Spleen (tissue), 11 donors: ENCODE measurements at regions not wholly inside any gene's neighbourhood (a gene's known extent, or its start where the extent isn't known, plus 50 kb on each side); places are given as distances from the start of the nearest gene placed in this dataset.

ENCODE experiments used
- DNase-seq: peaks from one replicate; pipeline ENCODE4 v3.0.0-alpha.2; 2020
- H3K27ac ChIP-seq, 8 donors: fragments of 200-600 bp; sonication (generic) in 7 of 8; 1 replicate in 4 of 8; 2 replicates in 4 of 8; pipeline versions ENCODE4 v1.5.0 to v1.8.0; 2016 to 2021; ENCODE audit warnings: inconsistent platforms in 4 of 8, mild to moderate bottlenecking in 4 of 8, moderate library complexity in 1 of 8
- H3K27me3 ChIP-seq, 7 donors: fragments of 200-600 bp; sonication (generic) in 6 of 7; replicated peaks in 1 of 7; 1 replicate in 4 of 7; 2 replicates in 3 of 7; pipeline versions ENCODE4 v1.5.0 to v1.8.0; 2016 to 2021; ENCODE audit warnings: inconsistent platforms in 3 of 7, mild to moderate bottlenecking in 1 of 7
- H3K36me3 ChIP-seq, 6 donors: fragments of 200-600 bp; sonication (generic) in 5 of 6; 1 replicate in 4 of 6; 2 replicates in 2 of 6; pipeline versions ENCODE4 v1.5.0 to v1.8.0; 2016 to 2021; ENCODE audit warnings: inconsistent platforms in 2 of 6
- H3K4me1 ChIP-seq, 6 donors: fragments of 200-600 bp; sonication (generic) in 5 of 6; 1 replicate in 3 of 6; 2 replicates in 3 of 6; pipeline versions ENCODE4 v1.5.0 to v1.8.0; 2016 to 2021; ENCODE audit warnings: inconsistent platforms in 3 of 6
- H3K4me3 ChIP-seq, 8 donors: fragments of 200-600 bp; sonication (generic) in 7 of 8; 1 replicate in 4 of 8; 2 replicates in 4 of 8; pipeline versions ENCODE4 v1.5.0 to v1.8.0; 2016 to 2021; ENCODE audit warnings: inconsistent platforms in 4 of 8, mild to moderate bottlenecking in 4 of 8, moderate library complexity in 2 of 8
- H3K9me3 ChIP-seq, 8 donors: fragments of 200-600 bp; sonication (generic) in 7 of 8; 1 replicate in 4 of 8; 2 replicates in 4 of 8; pipeline versions ENCODE4 v1.5.0 to v1.8.0; 2016 to 2021; ENCODE audit warnings: inconsistent platforms in 4 of 8
- POLR2A ChIP-seq, 3 donors: fragments of 450-650 bp; IDR thresholded peaks; one replicate each; pipeline ENCODE4 v1.5.1; 2017; ENCODE audit warnings: antibody characterized with exemption in 3 of 3, mild to moderate bottlenecking in 1 of 3
- POLR2AphosphoS5 ChIP-seq, 3 donors: sonication (generic); formaldehyde crosslinking; IDR thresholded peaks; one replicate each; pipeline ENCODE4 v1.5.1; 2017; ENCODE audit warnings: antibody characterized with exemption in 3 of 3
- WGBS, 5 donors: extraction: QIAGEN DNeasy Blood & Tissue Kit in 3 of 5; methylation state at CpG; one replicate each; pipeline versions ENCODE4 v1.1.5 to v1.1.7; 2013 to 2018; 5-methylcytosine and 5-hydroxymethylcytosine counted together
- intact Hi-C: fragments of 100-400 bp; cut with DNase I; formaldehyde crosslinking; loops from one replicate; pipeline ENCODE4 v1.15.0; 2023; ENCODE audit warnings: low total_unique reads
- TF ChIP-seq, protein P1 (sequence below), 11 experiments: fragments of 200-600 bp in 7 of 11; fragments of 450-650 bp in 4 of 11; sonication (generic) in 4 of 11; IDR thresholded peaks in 8 of 11; conservative IDR thresholded peaks in 3 of 11; 1 replicate in 7 of 11; 2 replicates in 4 of 11; pipeline versions ENCODE4 v1.4.0 to v1.8.0; 2016 to 2021; ENCODE audit warnings: antibody characterized with exemption in 11 of 11, inconsistent platforms in 4 of 11, mild to moderate bottlenecking in 1 of 11
- donor health status: healthy with polysubstance abuse.
- donor health status: DM: no; HTN: no; CAD: no; lungs with moderate emphysema.
- donor health status: DM: no; HTN: no; CAD: no.
- donor health status: Bipolar disorder and iron deficiency.
- donor health status: healthy.
- donor health status: DM: no; HTN: no; CAD: no.
- donor health status: DM: yes; HTN: yes; CAD: no.

DNA sequence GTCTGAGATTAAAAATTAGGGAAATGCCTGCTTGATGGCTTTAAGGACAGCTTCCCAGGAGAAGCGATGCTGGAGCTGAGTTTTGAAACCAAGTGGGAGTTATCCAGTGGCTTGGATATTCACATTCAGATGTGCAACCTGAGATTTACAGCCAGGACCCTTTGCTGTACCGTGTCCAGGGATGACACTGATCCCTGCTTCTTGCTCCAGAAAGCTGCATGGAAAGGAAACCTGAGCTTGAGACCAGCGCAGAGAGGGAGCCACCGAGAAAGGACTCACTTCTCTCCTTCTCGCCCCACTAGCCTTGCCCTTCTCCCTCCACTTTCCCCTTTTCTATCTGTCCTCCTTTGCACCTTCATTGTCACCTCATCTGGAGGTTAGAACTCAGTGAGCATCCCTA is 254.5 kb upstream of the PPARGC1A start:
- no peak for TF ChIP-seq POLR2A (IDR thresholded peaks at IDR 0.05)
- TF ChIP-seq, protein P1, sequence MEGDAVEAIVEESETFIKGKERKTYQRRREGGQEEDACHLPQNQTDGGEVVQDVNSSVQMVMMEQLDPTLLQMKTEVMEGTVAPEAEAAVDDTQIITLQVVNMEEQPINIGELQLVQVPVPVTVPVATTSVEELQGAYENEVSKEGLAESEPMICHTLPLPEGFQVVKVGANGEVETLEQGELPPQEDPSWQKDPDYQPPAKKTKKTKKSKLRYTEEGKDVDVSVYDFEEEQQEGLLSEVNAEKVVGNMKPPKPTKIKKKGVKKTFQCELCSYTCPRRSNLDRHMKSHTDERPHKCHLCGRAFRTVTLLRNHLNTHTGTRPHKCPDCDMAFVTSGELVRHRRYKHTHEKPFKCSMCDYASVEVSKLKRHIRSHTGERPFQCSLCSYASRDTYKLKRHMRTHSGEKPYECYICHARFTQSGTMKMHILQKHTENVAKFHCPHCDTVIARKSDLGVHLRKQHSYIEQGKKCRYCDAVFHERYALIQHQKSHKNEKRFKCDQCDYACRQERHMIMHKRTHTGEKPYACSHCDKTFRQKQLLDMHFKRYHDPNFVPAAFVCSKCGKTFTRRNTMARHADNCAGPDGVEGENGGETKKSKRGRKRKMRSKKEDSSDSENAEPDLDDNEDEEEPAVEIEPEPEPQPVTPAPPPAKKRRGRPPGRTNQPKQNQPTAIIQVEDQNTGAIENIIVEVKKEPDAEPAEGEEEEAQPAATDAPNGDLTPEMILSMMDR (IDR thresholded peaks at IDR 0.05 in 8 of 11, conservative IDR thresholded peaks at IDR 0.05 in 3 of 11): no peak
- no peak for TF ChIP-seq POLR2AphosphoS5 (IDR thresholded peaks at IDR 0.05)
- 73 to 82% (median 75%) methylated on average over 5 of the region's 5 CpGs for WGBS, 5 donors
- no peaks in the 10 kb centered on the region for H3K27me3 ChIP-seq
- H3K36me3 ChIP-seq: no peaks in the 10 kb centered on the region
- H3K9me3 ChIP-seq: no peaks in the 10 kb centered on the region
- DNase-seq: no peak
- H3K4me3 ChIP-seq: no peak overlapping the region
- intact Hi-C loops: no loop called here
- no peaks in the 10 kb centered on the region for H3K4me1 ChIP-seq
- no peak overlapping the region for H3K27ac ChIP-seq

DNA sequence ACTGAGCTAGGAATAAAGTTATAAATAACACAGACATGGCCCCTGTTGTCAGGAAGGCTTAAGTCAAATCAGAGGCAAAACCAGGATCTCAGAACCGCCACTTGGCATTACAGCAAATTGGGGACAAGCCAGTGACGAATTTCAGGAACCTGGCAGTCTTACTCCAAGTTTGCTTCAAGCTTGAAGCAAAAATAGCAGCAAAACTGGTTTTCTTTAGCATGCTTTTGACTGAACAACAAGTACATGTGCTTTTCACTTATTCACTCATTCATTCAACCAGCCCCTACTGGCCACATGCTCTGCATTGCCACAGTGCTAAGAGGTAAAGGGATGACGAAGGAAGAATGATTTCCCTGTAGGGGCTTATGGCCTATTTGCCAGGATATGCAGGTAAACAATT is 253.9 kb upstream of the PPARGC1A start:
- H3K4me3 ChIP-seq: no peak overlapping the region
- TF ChIP-seq, protein P1 (IDR thresholded peaks at IDR 0.05 in 8 of 11, conservative IDR thresholded peaks at IDR 0.05 in 3 of 11): no peak
- 54 to 80% (median 64%) methylated on average over 3 of the region's 3 CpGs for WGBS, 5 donors

DNA sequence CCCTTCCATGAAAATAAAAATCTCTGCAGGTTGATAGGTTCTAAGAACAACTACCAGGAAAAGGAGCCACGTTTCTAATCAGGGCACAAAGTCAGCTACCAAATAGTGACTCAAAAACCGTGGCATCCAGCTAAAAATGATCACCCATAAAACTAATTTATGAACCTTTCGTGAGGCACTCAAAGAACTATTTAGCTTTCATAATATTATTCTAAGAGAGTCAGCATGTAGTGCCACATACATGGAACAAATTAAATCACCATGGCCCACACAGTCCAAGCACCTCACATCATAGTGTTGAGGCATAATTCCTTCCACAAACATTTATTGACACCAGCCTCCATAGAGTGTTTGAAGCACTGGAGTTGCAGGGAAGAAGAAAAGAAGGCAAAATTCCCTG is 252.0 kb upstream of the PPARGC1A start:
- Histone ChIP-seq H3K4me1 (no peaks in the 10 kb centered on the region), H3K9me3 (no peaks in the 10 kb centered on the region), H3K27ac (no peak overlapping the region), H3K36me3 (no peaks in the 10 kb centered on the region), H3K27me3 (no peaks in the 10 kb centered on the region), H3K4me3 (no peak overlapping the region)
- DNase-seq: no peak
- intact Hi-C loops: no loop called here
- TF ChIP-seq, protein P1 (IDR thresholded peaks at IDR 0.05 in 8 of 11, conservative IDR thresholded peaks at IDR 0.05 in 3 of 11): no peak
- TF ChIP-seq POLR2AphosphoS5 (IDR thresholded peaks at IDR 0.05): no peak
- no peak for TF ChIP-seq POLR2A (IDR thresholded peaks at IDR 0.05)
- WGBS, 5 donors: 54 to 72% (median 63%) methylated on average over 3 of the region's 3 CpGs

More for the DNA sequence above, 253.9 kb upstream of the PPARGC1A start:
- H3K4me1 ChIP-seq: no peaks in the 10 kb centered on the region
- H3K27ac ChIP-seq: no peak overlapping the region
- no peaks in the 10 kb centered on the region for H3K27me3 ChIP-seq
- no peak for DNase-seq
- no peaks in the 10 kb centered on the region for H3K36me3 ChIP-seq
- H3K9me3 ChIP-seq: no peaks in the 10 kb centered on the region
- intact Hi-C loops: no loop called here

DNA sequence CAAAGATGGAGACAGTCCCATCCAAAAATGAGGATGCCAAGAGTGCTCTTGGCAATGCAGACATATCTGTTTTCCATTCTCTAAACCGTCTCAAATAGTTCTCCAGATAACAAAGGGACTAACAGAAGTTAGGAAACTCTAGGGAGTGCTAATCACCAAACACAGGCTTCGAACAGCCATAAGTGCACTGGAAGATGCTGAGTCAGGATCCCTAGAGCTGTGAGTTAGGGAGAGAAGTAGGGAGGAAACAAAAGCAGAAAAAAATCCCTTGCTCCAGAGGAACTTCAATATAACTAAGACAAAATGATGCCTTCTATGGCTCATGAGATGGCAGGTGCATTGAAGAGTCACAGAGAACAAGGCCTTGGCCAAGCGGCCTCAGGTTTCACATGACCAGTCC is 251.0 kb upstream of the PPARGC1A start:
- intact Hi-C loops: no loop called here
- Histone ChIP-seq H3K27me3 (no peaks in the 10 kb centered on the region), H3K4me3 (no peak overlapping the region), H3K4me1 (no peaks in the 10 kb centered on the region), H3K36me3 (no peaks in the 10 kb centered on the region), H3K27ac (no peak overlapping the region), H3K9me3 (no peaks in the 10 kb centered on the region)
- TF ChIP-seq POLR2A (IDR thresholded peaks at IDR 0.05) (no peak), POLR2AphosphoS5 (IDR thresholded peaks at IDR 0.05) (no peak)
- TF ChIP-seq, protein P1 (IDR thresholded peaks at IDR 0.05 in 8 of 11, conservative IDR thresholded peaks at IDR 0.05 in 3 of 11): no peak
- DNase-seq: no peak
- WGBS, 5 donors: 77 to 88% (median 81%) methylated on average over 3 of the region's 3 CpGs
